Mammary epithelial cell (primary cell): ENCODE measurements at regions not wholly inside any gene's neighbourhood (a gene's known extent, or its start where the extent isn't known, plus 50 kb on each side); places are given as distances from the start of the nearest gene placed in this dataset.

Experiments
- CTCF ChIP-seq, 2 donors: IDR thresholded peaks in 1 of 2; conservative IDR thresholded peaks in 1 of 2; 2 replicates each; pipeline ENCODE4 v1.5.1; 2011 to 2012; ENCODE audit warnings: inconsistent platforms in 2 of 2, low read length in 2 of 2, mild to moderate bottlenecking in 2 of 2, control low read depth in 1 of 2, low read depth in 1 of 2; ENCODE audit not compliant: insufficient read depth in 1 of 2; ENCODE audit errors: extremely low read depth in 1 of 2
- EZH2 ChIP-seq: IDR thresholded peaks from 2 replicates; pipeline ENCODE4 v1.6.1; 2012; ENCODE audit warnings: low read length, inconsistent platforms, borderline replicate concordance

GRCh38 chr3:193031911-193032310 lies 114.3 kb upstream of the MB21D2 start:
- TF ChIP-seq CTCF (conservative IDR thresholded peaks at IDR 0.05 in 1 of 2, IDR thresholded peaks at IDR 0.05 in 1 of 2; ENCODE audit: extremely low read depth in 1 of 2, insufficient read depth in 1 of 2, low read depth in 1 of 2, low read length in 2 of 2) (no peak), EZH2 (no peak)
